GM18511 (cell line): ENCODE measurements at regions not wholly inside any gene's neighbourhood (a gene's known extent, or its start where the extent isn't known, plus 50 kb on each side); places are given as distances from the start of the nearest gene placed in this dataset.

ENCODE experiments used
- ATAC-seq: cut with Tn5 transposase; IDR thresholded peaks from one replicate; pipeline ENCODE4 v1.9.1; 2021; ENCODE audit warnings: mild to moderate bottlenecking, moderate library complexity; ENCODE audit not compliant: unreplicated experiment

DNA sequence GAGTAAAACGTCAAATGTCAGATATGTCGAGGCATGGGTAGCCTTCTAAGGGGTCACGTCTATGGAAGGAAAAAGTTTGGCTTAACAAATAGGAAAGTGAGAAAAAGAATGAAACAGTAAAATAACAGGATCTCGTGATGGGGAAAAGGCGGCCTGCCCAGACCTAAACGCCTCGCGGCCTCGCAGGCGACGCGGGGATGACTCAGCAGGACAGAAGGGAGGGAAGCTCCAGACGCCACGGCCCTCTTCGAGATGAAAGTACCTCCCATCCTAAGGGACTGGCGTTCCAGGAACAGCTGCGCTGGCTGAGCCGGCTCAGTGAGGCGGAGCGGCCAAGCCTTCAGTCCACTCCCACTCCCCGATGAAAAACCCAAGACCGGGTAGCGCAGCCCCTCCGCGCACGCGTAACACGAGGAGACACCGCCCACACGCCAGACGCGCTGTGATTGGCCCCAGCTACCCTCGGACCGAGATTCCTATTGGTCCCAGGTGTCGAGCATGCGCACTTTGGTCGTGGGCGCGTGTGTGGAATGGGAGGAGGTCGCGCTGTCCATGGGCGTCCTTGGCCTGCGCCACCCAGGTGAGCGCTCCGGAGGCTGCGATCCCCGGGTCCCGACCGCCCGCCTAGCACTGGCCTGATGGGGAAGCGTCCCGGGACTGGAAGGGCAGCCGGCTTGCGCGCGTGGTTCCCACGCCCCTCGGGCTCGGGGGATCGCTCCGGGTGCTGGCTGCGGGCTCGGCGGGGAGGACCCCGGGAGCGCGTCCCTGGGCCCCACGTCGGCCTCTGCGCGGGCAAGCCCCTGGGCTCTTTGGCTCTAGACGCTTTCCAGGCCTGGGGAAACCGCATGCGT is 588.5 kb downstream of the MTRR start:
- peak; percentile 96 for ATAC-seq

DNA sequence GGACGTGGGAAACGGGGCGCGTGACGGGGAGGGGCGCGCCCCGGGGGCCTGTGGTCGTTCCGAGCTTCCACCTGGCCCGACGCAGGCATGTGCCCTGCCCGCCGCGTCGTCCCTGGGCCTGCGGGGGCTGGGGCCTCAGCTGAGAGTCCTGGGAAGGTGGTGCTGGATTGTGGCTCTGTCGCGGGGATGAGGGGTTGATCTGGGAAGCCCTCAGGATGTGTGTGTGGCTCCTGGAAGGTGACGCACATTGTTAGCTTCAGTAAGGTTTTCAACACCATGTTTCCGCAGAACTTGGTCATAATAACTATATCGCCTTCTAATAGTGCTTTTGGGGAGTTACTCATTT is 589.1 kb downstream of the MTRR start:
- ATAC-seq = peak; percentile 23

DNA sequence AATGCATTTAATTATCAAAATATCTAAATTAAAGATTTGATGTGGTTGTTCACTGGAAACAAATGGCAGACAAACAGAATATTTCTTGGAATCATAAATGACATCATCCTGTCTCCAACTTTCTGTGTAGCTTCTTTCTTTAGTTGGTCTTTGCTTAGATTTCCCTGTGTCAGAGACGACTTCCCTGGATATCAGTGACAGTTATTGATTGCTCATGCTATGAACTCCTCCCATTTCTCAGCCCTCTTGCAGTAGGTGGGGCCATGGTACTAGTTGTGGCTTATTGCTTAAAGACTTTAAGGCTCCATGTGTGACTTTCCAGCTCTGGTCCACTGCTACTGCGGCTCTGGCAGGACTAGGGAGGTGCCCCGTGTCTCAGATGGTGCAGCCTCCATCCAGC is 592.6 kb downstream of the MTRR start:
- ATAC-seq = no peak

DNA sequence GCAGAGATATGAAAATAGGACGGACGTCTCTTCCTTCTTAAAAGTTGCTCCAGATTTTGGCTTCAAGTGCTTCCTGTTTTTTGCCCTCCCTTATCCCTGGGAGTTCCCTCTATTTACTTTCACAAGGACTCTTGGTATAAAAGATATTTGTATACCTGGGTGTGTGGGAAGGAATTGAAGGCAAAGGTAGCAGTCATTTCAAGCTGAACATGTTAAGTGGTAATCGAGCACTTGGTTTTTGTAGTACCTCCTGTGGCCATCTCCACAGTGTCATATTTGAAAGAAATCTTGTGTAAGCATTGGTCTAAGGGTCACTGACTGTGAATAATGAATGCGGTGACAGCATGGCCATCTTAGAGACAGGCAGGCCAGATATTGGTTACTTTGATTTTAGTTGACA is 593.6 kb downstream of the MTRR start:
- no peak for ATAC-seq

DNA sequence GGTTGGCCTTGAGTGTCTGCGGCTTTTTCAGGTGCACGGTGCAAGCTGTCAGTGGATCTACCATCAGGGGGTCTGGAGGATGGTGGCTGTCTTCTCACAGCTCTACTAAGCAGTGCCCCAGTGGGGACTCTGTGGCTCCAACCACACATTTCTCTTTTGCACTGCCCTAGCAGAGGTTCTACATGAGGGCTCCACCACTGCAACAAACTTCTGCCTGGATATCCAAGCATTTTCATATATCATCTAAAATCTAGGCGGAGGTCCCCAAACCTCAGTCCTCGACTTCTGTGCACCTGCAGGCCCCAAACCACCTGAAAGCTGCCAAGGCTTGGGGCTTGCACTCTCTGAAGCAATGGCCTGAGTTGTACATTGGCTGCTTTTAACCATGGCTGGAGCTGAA is 601.5 kb downstream of the MTRR start:
- ATAC-seq = no peak

DNA sequence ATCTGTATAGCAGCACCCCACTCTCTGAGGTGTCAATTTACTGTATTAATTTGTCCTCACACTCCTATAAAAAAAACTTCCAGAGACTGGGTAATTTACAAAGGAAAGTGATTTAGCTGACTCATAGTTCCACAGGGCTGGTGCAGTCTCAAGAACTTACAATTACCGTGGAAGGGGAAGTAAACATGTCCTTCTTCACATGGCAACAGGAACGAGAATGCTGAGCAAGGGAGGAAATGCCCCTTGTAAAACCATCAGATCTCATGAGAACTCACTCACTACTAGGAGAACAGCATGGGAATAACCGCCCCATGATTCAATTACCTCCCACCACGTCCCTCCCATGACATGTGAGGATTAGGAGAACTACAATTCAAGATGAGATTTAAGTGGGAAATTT is 602.6 kb downstream of the MTRR start:
- ATAC-seq = no peak

DNA sequence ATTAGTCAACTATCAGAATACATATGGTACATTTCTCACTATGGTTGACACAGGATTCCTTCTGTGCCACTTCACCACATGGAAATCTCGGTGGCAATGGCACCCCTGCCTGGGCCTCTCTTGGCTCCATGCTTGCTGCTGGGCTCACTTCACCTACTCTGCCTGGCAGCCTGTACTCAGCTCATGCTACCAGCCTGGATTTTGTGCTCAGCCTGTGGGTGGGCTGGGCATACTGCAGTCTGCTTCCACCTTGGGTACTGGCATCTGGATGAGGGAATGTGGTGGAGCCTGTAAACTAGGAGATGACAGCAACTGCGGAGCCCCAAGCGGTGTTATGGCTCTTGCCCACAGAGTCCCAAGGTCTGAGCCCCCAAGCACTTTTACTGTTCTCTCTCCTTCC is 604.1 kb downstream of the MTRR start:
- ATAC-seq = no peak

DNA sequence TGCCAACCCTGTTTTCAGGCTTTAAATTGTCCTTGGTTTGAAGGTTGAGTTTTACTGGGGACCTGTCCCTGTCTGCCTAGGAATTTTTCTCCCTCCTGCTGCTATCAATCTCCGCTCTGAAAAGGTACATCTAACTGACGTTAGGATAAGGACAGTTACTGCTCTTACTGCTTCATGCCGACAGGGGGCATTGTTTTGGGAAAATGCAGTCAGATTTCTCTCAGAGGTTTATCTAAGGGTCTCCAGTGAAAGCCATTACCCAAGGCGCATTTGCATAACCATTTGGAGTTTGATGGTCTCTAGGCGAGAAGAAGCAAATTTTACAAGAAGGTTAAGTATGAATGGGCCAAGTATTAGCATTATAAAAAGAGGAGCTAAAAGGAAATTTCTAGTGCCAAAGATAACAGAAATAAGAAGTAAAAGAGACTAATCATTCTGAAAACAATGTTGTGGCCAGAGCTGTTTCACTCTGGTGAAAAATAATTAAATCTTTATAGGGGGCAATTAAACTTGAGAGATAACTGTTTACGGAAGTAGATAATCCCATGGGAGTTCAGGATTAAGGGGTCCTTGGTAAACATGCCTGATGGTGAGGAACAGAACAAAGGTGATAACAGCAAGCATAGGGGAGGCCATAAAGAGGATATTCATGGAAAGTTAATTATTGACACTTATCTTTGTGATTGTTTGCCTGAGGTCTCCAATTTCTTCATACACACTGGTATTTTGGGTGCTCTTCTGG is 605.0 kb downstream of the MTRR start:
- ATAC-seq = no peak

DNA sequence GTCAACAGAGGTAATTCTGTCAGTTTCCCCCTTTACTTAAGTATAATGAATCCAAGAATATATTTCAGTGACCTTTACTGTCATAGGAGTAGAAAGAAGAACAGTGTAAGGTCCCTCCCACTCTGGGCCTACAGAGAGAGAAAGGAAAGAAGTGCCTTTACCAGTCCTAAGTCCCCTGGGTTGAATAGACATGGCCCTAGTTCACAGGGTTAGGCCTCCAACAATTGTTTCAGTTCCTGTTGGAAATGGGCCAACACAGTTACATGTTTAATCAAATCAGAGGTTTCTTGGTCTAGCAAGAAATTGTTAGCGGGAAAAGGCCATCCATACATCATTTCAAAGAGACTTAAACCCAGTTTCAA is 605.6 kb downstream of the MTRR start:
- ATAC-seq = no peak

DNA sequence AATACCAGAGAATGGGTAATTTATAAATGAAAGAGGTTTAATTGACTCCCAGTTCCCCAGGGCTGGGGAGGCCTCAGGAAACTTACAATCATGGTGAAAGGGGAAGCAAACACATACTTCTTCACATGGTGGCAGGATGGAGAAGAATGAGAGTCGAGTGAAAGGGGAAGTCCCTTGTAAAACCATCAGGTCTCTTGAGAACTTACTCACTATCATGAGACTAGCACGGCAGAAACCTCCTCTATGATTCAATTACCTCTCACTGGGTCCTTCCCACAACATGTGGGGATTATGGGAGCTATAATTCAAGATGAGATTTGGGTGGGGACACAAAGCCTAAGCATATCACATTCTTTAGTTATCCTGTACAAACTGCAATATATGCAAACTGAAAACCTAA is 609.4 kb downstream of the MTRR start:
- ATAC-seq = no peak

DNA sequence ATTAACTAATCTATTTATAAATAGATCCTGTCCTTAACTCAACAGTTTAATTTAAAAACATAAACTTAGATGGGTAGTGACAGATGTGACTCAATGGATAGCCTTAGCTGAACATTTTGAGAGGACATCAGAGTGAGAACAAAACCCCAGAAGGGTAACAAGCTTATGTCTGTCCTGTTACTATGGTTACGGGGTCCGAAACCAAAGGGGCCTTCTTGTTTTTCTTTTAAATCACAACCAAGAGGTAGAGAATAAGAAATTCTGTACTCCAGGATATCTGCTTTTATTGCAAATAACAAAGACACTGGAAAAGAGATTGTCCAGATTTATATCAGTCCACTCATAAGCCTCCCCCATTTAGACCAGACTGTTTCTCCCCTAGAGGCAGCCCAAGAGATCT is 612.1 kb downstream of the MTRR start:
- no peak for ATAC-seq

DNA sequence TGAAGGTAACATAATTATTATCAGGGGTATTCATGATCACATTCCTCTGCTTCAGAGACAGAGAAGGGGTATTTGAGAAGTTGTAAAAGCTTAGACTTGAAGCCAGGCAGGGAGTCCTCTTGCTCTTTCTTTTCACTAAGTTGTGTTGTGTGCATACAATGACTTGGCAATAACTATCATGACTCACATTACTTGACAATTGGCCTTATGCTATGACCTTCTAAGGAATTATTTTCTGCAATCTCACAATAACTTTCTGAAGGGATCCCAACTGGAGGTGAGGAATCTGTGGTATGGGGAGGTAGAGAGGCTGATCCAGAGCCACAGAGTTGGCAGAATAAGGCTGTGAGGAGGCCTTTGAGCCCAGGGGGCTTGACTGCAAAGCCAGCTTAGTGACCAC is 622.3 kb downstream of the MTRR start:
- ATAC-seq = no peak

DNA sequence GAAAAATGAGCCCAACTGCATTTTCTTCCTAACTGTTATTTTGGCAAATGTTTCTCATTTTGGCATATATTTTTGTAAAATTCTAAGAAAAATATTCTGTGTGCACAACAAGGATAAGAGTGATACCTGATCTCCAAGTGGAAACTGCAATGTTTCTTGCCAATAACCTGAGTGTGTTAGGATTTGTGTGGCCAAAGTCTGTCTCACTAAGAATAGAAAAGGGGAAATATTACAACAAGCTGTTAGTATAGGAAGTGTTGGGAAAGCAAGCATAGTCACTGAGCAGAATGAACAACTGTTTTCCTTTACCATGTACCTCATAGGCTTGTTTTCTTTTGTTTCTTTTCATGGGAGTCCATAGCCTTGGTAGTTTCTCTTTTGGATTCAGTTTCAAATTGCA is 624.2 kb downstream of the MTRR start:
- ATAC-seq = no peak

DNA sequence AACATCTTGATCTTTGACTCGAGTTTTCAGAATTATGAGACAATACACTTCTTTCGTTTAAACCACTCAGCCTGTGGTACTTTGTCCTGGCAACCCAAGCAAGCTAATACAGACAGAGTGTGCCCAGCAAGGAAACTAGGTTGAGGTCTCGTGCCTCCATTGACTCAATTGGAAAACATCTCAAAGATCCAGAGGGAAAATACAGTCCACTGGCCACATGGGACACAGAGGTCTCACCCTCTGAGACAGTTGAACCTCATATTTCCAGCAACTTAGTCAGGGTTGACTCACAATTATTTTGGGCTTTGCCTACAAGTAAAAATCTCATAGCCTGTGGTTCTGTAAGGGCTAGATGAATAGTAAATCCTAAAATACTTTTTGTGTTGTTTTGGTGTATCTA is 631.5 kb downstream of the MTRR start:
- no peak for ATAC-seq

DNA sequence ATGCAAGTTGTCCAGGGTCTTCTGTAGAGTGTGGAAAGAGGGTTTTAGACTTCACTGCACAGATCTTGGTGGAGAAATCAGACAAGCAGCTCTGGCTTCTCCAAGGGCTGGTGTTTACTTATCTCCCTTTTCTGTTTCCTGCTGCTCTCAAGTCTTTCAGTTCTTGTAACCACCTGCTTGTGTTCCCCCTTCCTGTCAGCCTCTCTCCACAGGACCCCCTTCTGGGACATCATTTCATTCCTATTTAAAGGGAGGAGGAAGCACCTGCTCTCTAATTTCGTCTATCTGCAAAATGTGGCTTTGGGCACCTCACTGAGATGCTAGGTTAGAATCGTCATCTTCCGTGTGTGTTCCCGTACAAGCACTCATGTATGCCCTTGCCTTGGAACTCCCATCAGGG is 636.2 kb downstream of the MTRR start:
- ATAC-seq = no peak

DNA sequence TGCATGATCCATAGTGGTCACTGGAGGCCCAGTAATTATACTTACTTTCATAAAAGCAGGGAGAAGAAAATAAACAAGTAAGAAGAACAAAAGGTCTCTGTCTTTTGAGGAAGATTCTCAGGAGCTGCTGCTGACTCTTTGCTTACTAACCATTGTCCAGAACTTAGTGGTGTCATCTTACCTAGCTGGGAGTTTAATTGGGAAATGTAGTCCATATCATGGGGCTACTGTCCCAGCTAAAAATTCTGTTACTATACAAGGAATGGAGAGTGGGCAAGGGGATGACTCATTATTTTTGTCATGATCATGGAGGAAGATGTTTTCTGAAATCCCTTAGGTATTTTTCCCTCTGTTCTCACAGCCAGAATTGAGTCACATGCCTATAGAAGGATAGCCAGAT is 639.3 kb downstream of the MTRR start:
- ATAC-seq = no peak

DNA sequence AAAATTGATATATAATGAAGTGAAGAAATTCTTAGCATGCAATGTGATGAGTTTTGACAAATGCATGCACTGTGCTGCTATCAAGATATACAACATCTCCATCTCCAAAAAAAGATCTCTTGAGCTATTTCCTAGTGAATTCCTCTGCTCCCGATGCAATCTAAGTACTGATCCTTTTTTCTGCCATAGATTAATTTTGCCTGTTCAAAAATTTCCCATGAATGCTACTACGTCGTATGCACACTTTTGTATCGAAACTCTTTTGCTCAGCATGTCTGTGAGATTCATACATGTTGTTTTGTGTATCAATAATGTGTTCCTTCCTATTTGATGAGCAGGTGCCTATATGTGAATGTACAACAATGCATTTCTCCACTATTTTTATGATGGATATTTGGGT is 647.4 kb downstream of the MTRR start:
- no peak for ATAC-seq

DNA sequence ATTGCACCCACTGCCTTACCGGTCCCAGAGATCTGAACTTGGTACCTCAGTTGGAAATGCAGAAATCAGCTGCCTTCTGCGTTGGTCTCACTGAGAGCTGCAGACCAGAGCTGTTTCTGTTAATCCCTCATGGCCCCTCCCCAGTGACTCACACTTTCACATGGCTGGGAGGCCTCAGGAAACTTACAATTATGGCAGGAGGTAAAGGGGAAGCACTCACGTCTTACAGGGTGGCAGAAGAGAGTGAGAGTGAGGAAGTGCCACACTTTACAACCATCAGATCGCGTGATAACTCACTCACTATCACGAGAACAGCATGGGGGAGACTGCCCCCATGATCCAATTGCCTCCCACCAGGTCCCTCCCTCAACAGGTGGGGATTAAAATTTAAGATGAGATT is 648.5 kb downstream of the MTRR start:
- ATAC-seq = no peak

DNA sequence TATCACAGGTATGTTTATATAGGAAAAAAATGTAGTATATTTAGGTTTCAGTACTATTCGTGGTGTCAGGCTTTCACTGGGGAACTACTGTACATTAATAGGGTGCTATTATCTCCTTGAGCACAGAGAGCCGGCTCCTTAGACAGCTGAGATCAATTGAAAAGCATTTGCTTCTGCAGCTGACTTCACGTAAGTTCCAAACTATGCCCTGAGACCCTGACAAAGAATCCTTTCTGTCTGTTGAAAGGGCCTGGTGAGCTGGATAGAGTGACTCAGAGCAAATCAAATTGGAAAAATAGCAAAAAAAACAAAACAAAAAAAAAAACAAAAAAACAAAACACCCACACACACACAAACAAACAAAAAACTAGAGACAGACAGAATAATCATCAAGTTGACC is 652.0 kb downstream of the MTRR start:
- no peak for ATAC-seq

DNA sequence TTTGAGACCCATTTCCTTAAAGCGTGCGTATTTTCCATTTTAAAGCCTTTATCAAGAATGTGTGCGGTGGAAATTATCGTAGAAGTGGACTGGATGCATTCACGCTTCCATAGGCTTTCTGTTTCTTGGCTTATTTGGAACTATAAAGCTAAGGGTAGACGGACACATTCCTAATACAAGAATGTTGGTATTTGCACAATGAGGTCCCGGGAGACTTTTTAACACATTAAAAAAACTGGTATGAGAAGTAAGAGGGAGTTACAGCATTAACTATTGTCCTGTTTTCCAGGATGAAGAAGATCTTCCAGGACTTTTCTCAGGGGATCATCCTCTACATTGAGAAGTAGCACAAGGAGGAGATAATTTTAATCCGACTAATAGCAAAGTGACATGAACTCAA is 653.0 kb downstream of the MTRR start:
- no peak for ATAC-seq

DNA sequence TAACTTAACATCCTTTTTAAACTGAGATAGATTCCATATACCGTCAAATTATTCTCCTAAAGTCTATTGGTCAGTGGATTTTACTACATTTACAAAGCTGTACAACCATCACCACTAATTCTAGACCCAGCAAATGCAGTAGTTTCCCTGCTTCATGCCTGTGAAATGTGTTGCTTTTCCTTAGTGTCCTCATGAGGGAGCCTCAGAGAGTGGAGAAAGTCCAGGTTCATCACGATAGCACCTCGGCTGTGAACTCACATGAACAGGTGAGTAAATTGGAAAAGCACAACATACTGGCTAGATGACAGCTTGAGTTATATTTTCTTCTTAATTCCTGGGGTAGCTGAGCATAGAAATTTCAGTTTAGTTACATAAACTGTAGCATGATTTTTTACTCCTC is 653.7 kb downstream of the MTRR start:
- no peak for ATAC-seq

DNA sequence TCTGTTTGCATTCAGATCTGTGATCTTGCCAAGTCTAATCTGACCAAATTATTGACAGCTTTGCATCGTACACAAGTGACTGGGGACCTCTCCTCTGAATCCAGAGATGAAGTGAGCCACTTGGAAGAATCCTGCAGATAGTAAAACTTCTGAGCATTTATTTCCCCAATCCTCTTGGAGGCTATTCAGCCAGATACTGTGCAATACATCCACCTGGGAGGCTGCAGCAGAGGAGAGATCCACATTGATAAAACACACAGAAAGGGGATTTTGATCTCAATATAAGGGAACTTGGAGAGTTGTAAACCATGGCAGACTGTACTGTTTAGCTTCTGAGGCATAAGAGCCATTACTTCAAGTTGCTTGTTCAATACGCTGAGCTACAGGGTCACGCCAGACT is 654.6 kb downstream of the MTRR start:
- no peak for ATAC-seq

DNA sequence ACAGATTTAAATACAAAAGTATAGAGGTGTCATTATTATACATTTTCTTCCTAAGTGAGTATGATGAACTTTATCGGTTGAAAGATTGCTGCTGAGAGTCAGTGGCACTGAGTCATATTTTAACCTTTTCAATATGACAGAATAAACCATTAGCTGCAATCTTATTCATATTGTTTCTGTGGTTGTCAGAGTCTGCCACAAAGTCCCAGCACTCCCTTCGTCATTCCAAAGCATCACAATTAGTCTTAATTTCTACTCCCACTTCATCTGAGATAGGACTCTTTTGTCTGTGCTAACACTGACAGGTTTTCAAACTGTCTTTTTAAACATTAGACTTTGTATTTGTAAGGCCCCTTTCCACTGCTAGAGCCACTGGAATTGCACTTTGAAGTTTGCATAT is 656.9 kb downstream of the MTRR start:
- ATAC-seq = no peak
